BJ (cell line): ENCODE measurements at regions not wholly inside any gene's neighbourhood (a gene's known extent, or its start where the extent isn't known, plus 50 kb on each side); places are given as distances from the start of the nearest gene placed in this dataset.
A peak's percentile ranks its signal among the peaks of the same experiment; 100 is the strongest.

ENCODE experiments used
- CTCF ChIA-PET: fragments of 350-600 bp; formaldehyde crosslinking; extraction: SDS; loops from one replicate; lab custom pipeline; 2021; ENCODE audit warnings: antibody characterized with exemption, inconsistent platforms; lab: Yijun Ruan, JAX
- POLR2A ChIA-PET: fragments of 300-600 bp; sonication (Branson Sonifier 250); formaldehyde crosslinking; extraction: SDS; loops from one replicate; lab custom pipeline; 2021; ENCODE audit warnings: antibody characterized with exemption; lab: Charles Lee
- DNase-seq: peaks from one replicate; pipeline ENCODE4 v3.0.0-alpha.2; 2011; ENCODE audit warnings: low read depth
- H3K27me3 ChIP-seq: 2 replicates; pipeline ENCODE4 v1.6.0; 2011; ENCODE audit warnings: low read length; ENCODE audit not compliant: control insufficient read depth, insufficient read depth
- H3K36me3 ChIP-seq: 2 replicates; pipeline ENCODE4 v1.5.1; 2011; ENCODE audit warnings: low read length; ENCODE audit not compliant: control insufficient read depth, insufficient read depth
- H3K4me3 ChIP-seq: 2 replicates; pipeline ENCODE4 v1.5.1; 2011; ENCODE audit warnings: low read depth, mild to moderate bottlenecking, control low read depth, low read length
- TF ChIP-seq, protein P1 (sequence below): IDR thresholded peaks from 2 replicates; pipeline ENCODE4 v1.5.1; 2011; ENCODE audit warnings: low read depth, mild to moderate bottlenecking, control low read depth, inconsistent platforms, low read length, moderate library complexity; ENCODE audit not compliant: insufficient read depth

DNA sequence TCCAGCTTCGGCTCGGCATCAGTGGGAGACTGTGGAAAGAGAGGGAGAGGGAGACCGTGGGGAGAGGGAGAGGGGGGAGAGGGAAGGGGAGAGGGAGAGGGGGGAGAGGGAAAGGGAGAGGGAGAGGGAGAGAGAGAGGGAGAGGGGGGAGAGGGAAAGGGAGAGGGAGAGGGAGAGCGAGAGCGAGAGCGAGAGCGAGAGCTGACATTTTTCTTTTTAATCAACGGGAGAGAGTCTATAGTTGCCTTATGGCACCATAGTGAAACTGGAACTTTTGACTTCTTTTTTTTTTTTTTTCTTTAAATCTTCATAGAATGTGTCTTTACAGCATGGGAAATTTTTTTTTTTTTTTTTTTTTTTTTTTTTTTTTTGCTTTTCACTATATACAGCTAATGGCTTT lies 94.7 kb upstream of the NUDT6 start:
- ChIA-PET POLR2A (interaction anchor here (0.7 kb wide), 1 partner anchor 238 kb away, joined by 4 read pairs; no protein-coding TSS in a partner anchor), CTCF (no interaction called here)
- Histone ChIP-seq H3K27me3 (no peaks in the 10 kb centered on the region), H3K4me3 (no peak overlapping the region), H3K36me3 (no peaks in the 10 kb centered on the region)
- TF ChIP-seq, protein P1, sequence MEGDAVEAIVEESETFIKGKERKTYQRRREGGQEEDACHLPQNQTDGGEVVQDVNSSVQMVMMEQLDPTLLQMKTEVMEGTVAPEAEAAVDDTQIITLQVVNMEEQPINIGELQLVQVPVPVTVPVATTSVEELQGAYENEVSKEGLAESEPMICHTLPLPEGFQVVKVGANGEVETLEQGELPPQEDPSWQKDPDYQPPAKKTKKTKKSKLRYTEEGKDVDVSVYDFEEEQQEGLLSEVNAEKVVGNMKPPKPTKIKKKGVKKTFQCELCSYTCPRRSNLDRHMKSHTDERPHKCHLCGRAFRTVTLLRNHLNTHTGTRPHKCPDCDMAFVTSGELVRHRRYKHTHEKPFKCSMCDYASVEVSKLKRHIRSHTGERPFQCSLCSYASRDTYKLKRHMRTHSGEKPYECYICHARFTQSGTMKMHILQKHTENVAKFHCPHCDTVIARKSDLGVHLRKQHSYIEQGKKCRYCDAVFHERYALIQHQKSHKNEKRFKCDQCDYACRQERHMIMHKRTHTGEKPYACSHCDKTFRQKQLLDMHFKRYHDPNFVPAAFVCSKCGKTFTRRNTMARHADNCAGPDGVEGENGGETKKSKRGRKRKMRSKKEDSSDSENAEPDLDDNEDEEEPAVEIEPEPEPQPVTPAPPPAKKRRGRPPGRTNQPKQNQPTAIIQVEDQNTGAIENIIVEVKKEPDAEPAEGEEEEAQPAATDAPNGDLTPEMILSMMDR = no peak
- DNase-seq = no peak

DNA sequence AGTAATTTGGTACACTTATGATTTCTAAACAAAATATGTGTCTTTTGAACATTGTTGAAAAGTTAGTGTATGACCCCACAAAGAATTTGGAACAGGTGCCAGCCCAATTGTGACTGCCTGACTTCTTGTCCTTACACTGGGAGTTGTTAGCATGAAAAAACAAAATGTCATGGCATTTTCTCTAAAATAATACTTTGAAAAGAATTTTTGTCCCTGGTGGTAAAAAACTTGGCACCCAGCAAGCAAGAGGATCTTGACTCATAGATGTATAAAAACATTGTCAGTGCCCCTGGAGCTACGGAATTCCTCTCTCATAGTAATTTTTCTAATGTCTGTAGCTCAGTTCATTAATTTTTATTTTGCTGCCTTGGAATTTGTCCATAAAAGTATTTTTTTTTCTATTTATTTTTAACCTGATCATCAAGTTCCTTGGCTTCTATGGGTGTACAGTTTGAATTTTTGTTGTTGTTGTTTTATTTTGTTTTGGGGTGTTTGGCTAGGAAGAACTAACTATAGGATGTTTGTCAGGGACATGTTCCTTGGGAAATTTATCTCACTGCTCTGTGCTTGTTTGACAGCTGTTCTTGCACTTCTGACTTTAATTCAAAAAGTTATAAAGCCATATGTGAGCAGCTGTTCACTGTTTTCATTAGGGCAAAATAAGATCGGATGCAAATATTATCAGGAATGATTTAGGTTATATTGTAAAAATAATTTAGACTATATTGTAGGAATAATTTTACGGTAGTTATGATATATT lies 95.4 kb upstream of the NUDT6 start:
- DNase-seq = peak; percentile 49
- POLR2A ChIA-PET = interaction anchor here (0.7 kb wide), 2 partner anchors 237 to 400 kb away, joined by 3 to 4 read pairs; no protein-coding TSS in a partner anchor
- no peak overlapping the region for H3K4me3 ChIP-seq

DNA sequence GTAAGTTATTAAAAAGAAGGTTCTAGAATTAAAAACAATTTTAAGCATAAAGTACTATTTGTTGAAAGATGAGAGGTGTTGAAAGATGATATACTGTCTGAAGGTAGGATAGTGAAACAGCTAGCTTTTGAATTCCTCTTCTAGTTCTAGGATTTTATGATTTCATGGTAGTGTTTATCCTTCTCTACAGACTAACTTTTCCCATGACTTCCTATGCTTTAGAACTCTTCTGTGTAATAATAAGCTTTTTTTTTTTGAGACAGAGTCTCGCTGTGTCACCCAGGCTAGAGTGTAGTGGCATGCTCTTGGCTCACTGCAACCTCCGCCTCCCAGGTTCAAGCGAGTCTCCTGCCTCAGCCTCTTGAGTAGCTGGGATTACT lies 96.0 kb upstream of the NUDT6 start:
- TF ChIP-seq, protein P1 = no peak
- POLR2A ChIA-PET = no interaction called here
- Histone ChIP-seq H3K27me3 (no peaks in the 10 kb centered on the region), H3K4me3 (no peak overlapping the region), H3K36me3 (no peaks in the 10 kb centered on the region)
- DNase-seq = no peak
- CTCF ChIA-PET = interaction anchor here (0.6 kb wide), 1 partner anchor 88 kb away, joined by 3 read pairs; no protein-coding TSS in a partner anchor

More for the DNA sequence above, 95.4 kb upstream of the NUDT6 start:
- CTCF ChIA-PET = interaction anchor here (0.6 kb wide), 1 partner anchor 87 kb away, joined by 3 read pairs; no protein-coding TSS in a partner anchor
- TF ChIP-seq, protein P1 = no peak
- Histone ChIP-seq H3K36me3 (no peaks in the 10 kb centered on the region), H3K27me3 (no peaks in the 10 kb centered on the region)

DNA sequence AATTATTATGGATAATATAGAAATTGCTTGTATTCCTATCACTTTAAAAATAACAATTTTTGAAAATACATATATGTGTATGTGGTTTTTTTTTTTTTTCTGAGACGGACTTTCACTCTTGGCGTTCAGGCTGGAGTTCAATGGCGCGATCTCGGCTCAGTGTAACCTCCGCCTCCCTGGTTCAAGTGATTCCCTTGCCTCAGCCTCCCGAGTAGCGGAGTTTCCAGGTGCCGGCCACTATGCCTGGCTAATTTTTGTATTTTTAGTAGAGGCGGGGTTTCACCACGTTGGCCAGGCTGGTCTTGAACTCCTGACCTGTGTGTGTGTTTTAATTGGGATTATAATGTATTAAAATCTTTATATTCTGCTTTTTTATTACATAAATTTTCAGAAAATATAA lies 97.9 kb upstream of the NUDT6 start:
- no peaks in the 10 kb centered on the region for H3K27me3 ChIP-seq
- H3K36me3 ChIP-seq = no peaks in the 10 kb centered on the region
- ChIA-PET POLR2A (no interaction called here), CTCF (no interaction called here)
- no peak overlapping the region for H3K4me3 ChIP-seq
- DNase-seq = no peak
- TF ChIP-seq, protein P1 = no peak

DNA sequence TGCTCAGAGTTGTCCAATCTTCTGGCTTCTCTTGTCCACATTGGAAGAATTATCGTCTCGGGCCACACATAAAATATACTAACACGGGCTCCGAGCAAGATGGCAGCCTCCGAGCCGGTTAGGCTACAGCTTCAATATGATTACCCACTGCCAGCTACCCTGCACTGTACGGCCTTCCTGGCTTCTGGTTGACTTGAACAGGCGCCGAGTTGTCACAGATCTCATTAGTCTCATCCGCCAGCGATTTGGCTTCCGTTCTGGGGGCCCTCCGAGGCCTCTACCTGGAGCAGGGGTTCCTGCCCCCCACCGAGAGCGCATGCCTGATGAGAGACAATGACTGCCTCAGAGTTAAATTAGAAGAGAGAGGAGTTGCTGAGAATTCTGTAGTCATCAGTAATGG lies 101.2 kb upstream of the NUDT6 start:
- no peaks in the 10 kb centered on the region for H3K36me3 ChIP-seq
- ChIA-PET POLR2A (no interaction called here), CTCF (no interaction called here)
- TF ChIP-seq, protein P1 = no peak
- H3K27me3 ChIP-seq = no peaks in the 10 kb centered on the region
- H3K4me3 ChIP-seq = no peak overlapping the region
- no peak for DNase-seq
